Fibroblast of mammary gland (primary cell): ENCODE measurements at regions not wholly inside any gene's neighbourhood (a gene's known extent, or its start where the extent isn't known, plus 50 kb on each side); places are given as distances from the start of the nearest gene placed in this dataset.

Experiments used
- DNase-seq: peaks from one replicate; pipeline ENCODE4 v3.0.0-alpha.2; 2010; ENCODE audit warnings: low read depth
- H3K4me3 ChIP-seq: 2 replicates; pipeline ENCODE4 v1.5.1; 2011; ENCODE audit warnings: low read depth, mild to moderate bottlenecking, low read length, moderate library complexity; ENCODE audit not compliant: control insufficient read depth
- CTCF ChIP-seq: conservative IDR thresholded peaks from 2 replicates; pipeline ENCODE4 v1.5.1; 2011; ENCODE audit warnings: low read depth, low read length, inconsistent platforms; ENCODE audit not compliant: control insufficient read depth, insufficient read depth

- no peak for TF ChIP-seq CTCF
- H3K4me3 ChIP-seq, result no peak overlapping the region
- DNase-seq, result no peak
Measured at GRCh38 chr9:107080130-107080529, 202.9 kb upstream of the RAD23B start.

- no peak for DNase-seq
- no peak for TF ChIP-seq CTCF
- no peak overlapping the region for H3K4me3 ChIP-seq
Measured at GRCh38 chr9:107086460-107086859, 196.6 kb upstream of the RAD23B start.

- H3K4me3 ChIP-seq, result no peak overlapping the region
- no peak for TF ChIP-seq CTCF
- no peak for DNase-seq
Measured at GRCh38 chr9:107087222-107087621, 195.9 kb upstream of the RAD23B start.

GRCh38 chr9:107090218-107090617, 192.9 kb upstream of the RAD23B start:
- DNase-seq, result no peak
- no peak overlapping the region for H3K4me3 ChIP-seq
- no peak for TF ChIP-seq CTCF

GRCh38 chr9:107093365-107094060, 189.6 kb upstream of the RAD23B start:
- no peak overlapping the region for H3K4me3 ChIP-seq
- TF ChIP-seq CTCF, result no peak
- DNase-seq, result no peak

GRCh38 chr9:107094370-107094769, 188.7 kb upstream of the RAD23B start:
- no peak for TF ChIP-seq CTCF
- H3K4me3 ChIP-seq, result no peak overlapping the region
- DNase-seq, result no peak

- no peak for DNase-seq
- TF ChIP-seq CTCF, result no peak
- H3K4me3 ChIP-seq, result no peak overlapping the region
Measured at GRCh38 chr9:107100591-107100990, 182.5 kb upstream of the RAD23B start.
